Nephron progenitor cell (in vitro differentiated cells): ENCODE measurements at regions not wholly inside any gene's neighbourhood (a gene's known extent, or its start where the extent isn't known, plus 50 kb on each side); places are given as distances from the start of the nearest gene placed in this dataset.
"Not testable (repeated sequence)": the region's sequence is repeated elsewhere in the genome, so short reads cannot be mapped to it uniquely, and the experiment has no call there.

ENCODE experiments used
- DNase-seq: peaks from one replicate; pipeline ENCODE4 v3.0.0; 2021
- H3K27ac Mint-ChIP-seq: 2 replicates; pipeline ENCODE4 v1.8.0; 2021; ENCODE audit warnings: mild to moderate bottlenecking, moderate library complexity, mixed read lengths
- H3K27me3 Mint-ChIP-seq: 2 replicates; pipeline ENCODE4 v1.8.0; 2021; ENCODE audit warnings: mild to moderate bottlenecking, low read depth, mixed read lengths; ENCODE audit not compliant: poor library complexity
- H3K36me3 Mint-ChIP-seq: 2 replicates; pipeline ENCODE4 v1.8.0; 2021; ENCODE audit warnings: low read depth, mixed read lengths
- H3K4me1 Mint-ChIP-seq: 2 replicates; pipeline ENCODE4 v1.8.0; 2021; ENCODE audit warnings: mixed read lengths
- H3K4me3 Mint-ChIP-seq: 2 replicates; pipeline ENCODE4 v1.8.0; 2021; ENCODE audit warnings: mild to moderate bottlenecking, moderate library complexity, mixed read lengths
- H3K9me3 Mint-ChIP-seq: 2 replicates; pipeline ENCODE4 v1.8.0; 2021; ENCODE audit warnings: mild to moderate bottlenecking, moderate library complexity, mixed read lengths
- CTCF ChIP-seq: fragments of 200-600 bp; sonication (generic); IDR thresholded peaks from 2 replicates; pipeline ENCODE4 v1.5.0; 2021; ENCODE audit warnings: antibody characterized with exemption

GRCh38 chr7:83827036-83827435, 178.1 kb upstream of the SEMA3E start:
- Mint-ChIP-seq H3K4me3 (no peak overlapping the region), H3K36me3 (no peaks in the 10 kb centered on the region), H3K27ac (no peak overlapping the region), H3K4me1 (no peaks in the 10 kb centered on the region), H3K9me3 (no peaks in the 10 kb centered on the region), H3K27me3 (no peaks in the 10 kb centered on the region)
- no peak for TF ChIP-seq CTCF
- DNase-seq: no peak

- Mint-ChIP-seq H3K27ac (no peak overlapping the region), H3K27me3 (no peaks in the 10 kb centered on the region), H3K4me1 (no peaks in the 10 kb centered on the region), H3K4me3 (no peak overlapping the region), H3K36me3 (no peaks in the 10 kb centered on the region), H3K9me3 (no peaks in the 10 kb centered on the region)
- no peak for TF ChIP-seq CTCF
- DNase-seq: no peak
Measured at GRCh38 chr7:83824214-83824613, 175.3 kb upstream of the SEMA3E start.

GRCh38 chr7:83821866-83822265, 172.9 kb upstream of the SEMA3E start:
- H3K4me3 Mint-ChIP-seq: no peak overlapping the region
- DNase-seq: no peak

GRCh38 chr7:83820641-83821040, 171.7 kb upstream of the SEMA3E start:
- no peaks in the 10 kb centered on the region for H3K27me3 Mint-ChIP-seq
- H3K36me3 Mint-ChIP-seq: no peaks in the 10 kb centered on the region
- H3K4me3 Mint-ChIP-seq: no peak overlapping the region
- no peaks in the 10 kb centered on the region for H3K9me3 Mint-ChIP-seq
- no peak overlapping the region for H3K27ac Mint-ChIP-seq
- no peaks in the 10 kb centered on the region for H3K4me1 Mint-ChIP-seq
- DNase-seq: no peak
- TF ChIP-seq CTCF: no peak

More at GRCh38 chr7:83821866-83822265, 172.9 kb upstream of the SEMA3E start:
- Mint-ChIP-seq H3K27ac (no peak overlapping the region), H3K4me1 (no peaks in the 10 kb centered on the region), H3K36me3 (no peaks in the 10 kb centered on the region), H3K9me3 (no peaks in the 10 kb centered on the region), H3K27me3 (no peaks in the 10 kb centered on the region)
- no peak for TF ChIP-seq CTCF

GRCh38 chr7:83819911-83820310, 171.0 kb upstream of the SEMA3E start:
- TF ChIP-seq CTCF: no peak
- Mint-ChIP-seq H3K4me3 (no peak overlapping the region), H3K9me3 (no peaks in the 10 kb centered on the region), H3K4me1 (no peaks in the 10 kb centered on the region), H3K36me3 (no peaks in the 10 kb centered on the region), H3K27ac (no peak overlapping the region), H3K27me3 (no peaks in the 10 kb centered on the region)
- DNase-seq: no peak

- DNase-seq: no peak
- no peaks in the 10 kb centered on the region for H3K36me3 Mint-ChIP-seq
- H3K4me1 Mint-ChIP-seq: no peaks in the 10 kb centered on the region
- H3K4me3 Mint-ChIP-seq: no peak overlapping the region
- no peak overlapping the region for H3K27ac Mint-ChIP-seq
- peaks cover 5% of the 10 kb centered on the region for H3K9me3 Mint-ChIP-seq
- no peak for TF ChIP-seq CTCF
- no peaks in the 10 kb centered on the region for H3K27me3 Mint-ChIP-seq
Measured at GRCh38 chr7:83814480-83814879, 165.5 kb upstream of the SEMA3E start.

GRCh38 chr7:83812563-83812962, 163.6 kb upstream of the SEMA3E start:
- not testable (repeated sequence) for H3K4me1 Mint-ChIP-seq, DNase-seq, H3K4me3 Mint-ChIP-seq, H3K27ac Mint-ChIP-seq, H3K9me3 Mint-ChIP-seq, H3K27me3 Mint-ChIP-seq, H3K36me3 Mint-ChIP-seq
